ENCODE measurements at regions not wholly inside any gene's neighbourhood (a gene's known extent, or its start where the extent isn't known, plus 50 kb on each side); places are given as distances from the start of the nearest gene placed in this dataset.

DNA sequence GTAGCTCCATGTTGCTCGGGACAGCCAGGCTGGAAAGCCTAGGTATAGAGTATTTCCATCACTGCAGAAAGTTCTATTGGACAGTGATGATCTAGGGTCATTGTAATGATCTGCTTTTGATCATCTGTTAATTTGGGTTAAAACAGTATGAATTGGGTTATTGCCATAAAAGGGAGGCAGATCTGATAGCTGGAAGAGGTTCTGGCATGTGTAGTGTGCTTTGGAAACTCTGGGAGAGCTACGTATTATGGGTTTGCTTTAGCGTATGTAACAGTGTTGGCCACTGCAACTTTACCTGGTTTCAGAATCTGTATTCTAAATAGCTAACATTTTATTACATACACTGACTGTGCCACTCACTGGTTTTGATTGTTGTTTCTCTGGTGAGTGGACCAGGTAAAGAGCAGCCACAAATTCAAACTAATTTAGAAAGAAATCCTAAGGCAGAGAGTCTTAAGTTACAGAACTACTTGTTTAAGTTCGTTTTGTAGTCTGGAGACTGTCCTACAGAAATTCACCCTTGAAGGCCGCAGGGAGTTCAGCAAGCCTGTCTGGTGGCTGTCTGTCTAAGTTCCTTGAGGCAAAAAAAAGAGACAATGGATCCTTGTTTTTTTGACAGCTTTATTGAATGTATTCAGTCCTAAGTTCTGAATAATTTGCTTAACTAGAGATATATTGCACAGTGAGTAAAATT is 300.3 kb downstream of the PRL start:
- DNase-seq (ENCODE audit: low read depth in 2 of 2), result no peak

DNA sequence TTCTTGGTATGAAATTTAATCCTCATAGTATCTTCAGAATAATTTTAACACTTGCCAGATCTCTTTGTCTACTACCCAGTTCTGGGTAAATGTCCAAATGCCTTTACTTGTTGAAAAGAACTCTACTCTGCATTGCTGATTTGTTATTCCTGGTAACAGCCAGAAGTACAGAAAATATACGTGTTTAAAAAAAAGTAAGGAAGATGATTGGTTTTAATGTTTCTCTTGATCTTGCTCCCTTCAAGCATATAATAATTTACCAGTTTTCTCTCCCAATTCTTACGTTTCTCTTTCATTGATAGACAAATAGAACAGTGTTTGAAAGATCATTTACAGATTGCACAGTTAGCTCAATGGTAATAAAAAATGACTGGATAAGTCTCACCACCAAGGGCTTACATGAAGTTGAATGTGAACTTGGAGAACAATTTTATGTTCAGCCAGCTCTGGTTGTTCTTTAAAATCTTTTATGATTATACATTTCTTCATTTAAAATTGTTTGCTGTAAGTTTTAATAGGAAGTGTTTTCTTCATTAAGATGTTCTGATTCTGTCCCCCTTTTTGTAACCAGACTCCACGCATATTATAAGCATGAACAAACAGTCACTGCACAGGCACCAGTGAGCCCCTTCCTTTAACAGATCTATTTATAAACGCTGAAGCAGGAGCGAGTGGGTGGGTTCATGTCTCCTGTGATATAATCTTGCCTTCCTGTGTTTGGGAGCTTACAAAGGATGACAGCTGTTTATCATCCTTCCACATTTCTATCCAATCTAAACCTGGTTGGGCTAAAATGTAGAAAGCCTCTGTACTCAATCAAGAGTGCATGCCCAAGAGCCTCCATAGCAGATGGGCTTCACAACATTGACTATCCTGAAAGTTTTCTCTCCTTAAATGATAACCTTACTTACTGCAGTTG is 299.5 kb downstream of the PRL start:
- DNase-seq (ENCODE audit: low read depth in 2 of 2), result no peak

DNA sequence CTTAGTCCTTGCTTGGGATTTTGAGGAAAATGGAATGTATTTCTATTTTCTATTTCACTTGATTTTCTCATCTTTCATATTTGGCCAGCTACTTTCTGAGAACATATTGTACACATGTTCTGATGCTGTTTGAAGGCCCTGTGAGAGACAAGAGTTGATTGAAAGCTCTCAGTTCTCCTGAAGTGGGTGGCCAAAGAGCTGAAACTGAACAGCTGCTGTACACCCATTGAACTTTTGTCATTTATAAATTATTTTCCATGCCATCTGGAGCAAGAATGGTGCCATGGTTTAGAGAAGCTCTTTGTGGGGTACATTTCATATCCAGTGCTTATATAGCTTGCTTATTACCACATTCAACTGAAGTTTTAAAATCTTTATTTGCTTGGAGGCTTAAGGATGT is 298.3 kb downstream of the PRL start:
- DNase-seq (ENCODE audit: low read depth in 2 of 2), result no peak

DNA sequence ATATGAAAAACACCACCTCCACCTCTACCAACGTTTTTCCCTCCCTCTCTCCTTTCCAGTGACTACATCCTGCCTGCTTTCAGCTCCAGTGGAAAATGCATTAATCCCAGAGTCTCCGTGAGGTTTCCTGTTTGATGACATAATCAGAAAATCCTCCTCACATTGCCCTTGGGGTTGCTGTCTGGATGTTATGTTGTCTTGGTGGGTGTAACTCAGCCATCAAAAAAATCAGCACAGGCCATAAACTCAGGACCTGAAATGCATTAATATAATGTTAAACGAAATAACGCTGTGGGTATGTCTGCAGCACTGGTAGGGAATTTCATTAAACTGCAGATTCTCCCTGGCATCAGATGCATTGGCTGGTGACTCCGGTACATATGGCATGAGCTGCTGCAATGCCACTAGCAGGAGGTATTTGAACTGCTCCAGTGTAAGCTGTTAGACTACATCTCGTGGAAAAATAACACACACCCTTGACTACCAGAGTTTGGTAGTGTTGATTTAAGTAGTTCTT is 297.8 kb downstream of the PRL start:
- no peak for DNase-seq (ENCODE audit: low read depth in 2 of 2)

DNA sequence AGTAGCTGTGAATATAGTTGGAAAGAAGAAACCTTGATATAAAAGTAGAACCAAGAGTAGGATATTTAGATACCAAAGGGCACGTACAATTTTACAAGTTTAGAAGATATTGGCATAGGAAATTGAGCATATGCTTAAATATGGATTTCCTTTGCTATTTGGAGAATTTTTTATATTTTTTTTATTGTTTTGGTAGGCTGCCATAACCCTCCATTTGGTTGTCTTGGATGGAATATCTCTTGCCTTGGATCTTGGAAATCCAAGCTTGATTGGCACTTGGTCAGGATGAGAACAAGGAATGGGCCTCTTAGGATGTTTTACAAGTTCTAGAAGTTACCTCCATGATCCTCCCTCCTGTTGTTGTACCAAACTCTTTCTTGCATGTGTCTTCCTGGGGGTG is 297.1 kb downstream of the PRL start:
- DNase-seq (ENCODE audit: low read depth in 2 of 2), result no peak

DNA sequence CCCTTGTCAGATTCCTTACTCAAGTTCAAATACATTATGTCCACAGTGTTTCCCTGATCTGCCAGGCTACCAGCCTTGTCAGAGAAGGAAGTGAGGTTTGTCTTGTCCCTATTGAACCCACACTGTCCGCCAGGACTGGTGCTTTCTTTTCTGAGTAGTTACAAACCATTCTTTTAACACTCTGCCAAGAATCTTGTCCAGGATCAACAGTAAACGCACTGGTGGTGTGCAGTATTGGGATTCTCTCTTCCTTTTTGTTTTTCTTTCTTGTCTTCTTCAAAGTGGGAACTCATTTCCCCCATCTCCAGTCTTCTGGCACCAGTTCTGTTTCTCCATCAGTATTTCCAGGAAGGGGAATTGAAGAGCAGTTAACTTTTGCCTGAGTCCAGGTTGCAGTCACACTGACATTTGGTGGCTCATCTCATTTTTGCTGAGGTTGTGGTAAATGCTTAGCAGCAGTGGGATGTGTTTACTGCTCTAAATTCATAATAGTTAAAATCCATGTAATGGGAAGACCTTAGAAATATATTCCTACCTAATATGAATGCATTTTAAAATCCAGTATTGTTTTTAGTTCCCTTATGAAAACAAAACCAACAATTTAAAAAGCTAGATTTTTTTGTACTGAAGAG is 295.3 kb downstream of the PRL start:
- no peak for DNase-seq (ENCODE audit: low read depth in 2 of 2)

DNA sequence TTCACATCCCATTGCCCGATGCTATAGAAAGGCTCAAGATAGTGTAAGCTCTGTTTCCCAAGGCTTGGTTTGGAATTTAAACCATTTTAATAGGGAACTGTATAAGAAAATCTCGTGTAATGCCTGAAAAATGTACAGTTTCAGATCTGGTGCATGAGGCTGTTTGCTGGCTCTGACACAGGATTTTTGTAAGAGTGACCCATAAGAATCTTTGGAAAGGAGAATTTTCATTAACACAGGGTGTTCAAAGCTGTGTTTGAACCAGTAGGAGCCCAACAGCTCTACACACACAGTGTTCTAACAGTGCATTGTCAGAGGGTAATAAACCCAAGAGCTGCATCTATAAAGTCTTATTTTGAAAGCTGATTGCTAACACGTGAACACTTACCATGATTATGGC is 293.5 kb downstream of the PRL start:
- no peak for DNase-seq (ENCODE audit: low read depth in 2 of 2)

DNA sequence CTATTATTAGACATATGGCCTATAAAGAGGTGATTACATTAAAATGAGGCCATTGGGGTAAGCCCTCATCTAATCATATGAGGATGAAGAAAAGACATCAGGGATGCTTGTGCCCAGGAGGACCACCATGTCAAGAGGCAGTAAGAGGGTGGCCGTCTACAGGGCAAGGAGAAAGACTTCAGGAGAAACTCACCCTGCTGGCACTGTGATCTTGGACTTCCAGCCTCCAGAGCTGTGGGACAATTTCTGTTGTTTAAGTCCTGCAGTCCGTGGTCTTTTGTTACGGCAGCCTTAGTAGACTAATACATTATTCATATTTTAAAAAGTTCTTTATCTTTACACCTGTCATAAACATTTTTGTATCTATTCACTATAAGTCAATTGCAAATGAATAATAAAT is 290.0 kb downstream of the PRL start:
- no peak for DNase-seq (ENCODE audit: low read depth in 2 of 2)

DNA sequence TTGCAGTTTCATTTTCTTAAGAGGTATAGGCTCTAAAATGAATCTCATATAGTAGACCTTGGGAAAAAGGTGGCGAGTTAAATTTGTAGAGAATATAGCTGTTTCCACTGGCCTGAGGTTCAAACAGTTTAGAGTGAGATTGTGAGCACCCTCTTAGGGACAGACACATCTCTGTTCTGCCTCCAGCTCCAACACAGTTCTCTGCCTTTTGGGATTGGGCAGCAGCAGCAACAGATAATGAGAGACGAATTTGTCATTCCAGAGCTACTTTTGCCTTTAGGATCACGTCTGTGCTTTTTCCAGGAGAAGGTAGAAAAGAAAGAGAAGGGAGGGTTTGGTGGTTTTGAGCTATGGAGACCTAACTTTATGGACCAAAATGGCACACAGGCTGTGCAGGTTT is 289.4 kb downstream of the PRL start:
- no peak for DNase-seq (ENCODE audit: low read depth in 2 of 2)

DNA sequence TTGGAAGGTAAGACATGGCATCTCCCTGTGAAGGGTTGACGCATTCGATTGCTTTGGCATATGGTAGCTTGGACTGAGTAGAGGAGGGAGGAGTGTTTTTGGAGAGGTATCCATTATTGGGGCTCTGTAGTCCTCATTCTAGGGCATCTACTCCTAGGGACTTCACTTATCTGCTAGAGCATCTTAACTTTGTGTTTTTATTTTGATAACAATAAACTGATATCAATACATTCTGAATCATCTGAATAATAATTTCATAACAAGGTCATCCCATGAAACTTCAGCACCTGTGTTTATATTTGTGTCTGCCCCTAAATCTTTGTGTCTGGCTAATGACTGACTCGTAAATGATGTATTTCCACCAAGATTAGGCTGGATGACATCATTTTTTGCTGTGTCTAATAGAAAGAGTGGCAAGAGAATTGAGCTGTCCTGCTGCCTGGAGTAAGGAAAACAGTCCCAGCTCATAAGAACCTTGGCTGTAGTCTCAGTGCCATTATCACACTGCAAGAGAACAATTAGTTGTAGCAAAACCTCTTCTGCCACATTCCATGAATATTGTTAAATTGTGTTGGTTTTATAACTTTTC is 288.5 kb downstream of the PRL start:
- DNase-seq (ENCODE audit: low read depth in 2 of 2), result no peak

DNA sequence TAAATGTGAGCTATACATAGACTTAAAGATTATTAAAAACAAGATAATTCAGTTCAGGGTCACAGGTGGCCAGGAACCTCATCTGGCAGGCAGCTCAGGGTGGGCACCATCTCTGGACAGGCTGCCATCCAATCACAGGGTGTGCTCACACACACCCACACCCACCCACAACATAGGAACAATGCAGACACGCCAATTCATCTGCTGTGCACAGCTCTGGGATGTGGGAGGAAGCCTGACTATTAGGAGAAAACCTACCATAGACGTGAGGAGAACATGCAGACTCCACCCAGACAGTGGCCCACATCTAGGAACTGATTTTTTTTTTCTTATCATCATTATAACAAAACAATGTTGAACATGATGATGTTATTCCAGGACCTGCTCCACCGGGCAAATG is 286.7 kb downstream of the PRL start:
- DNase-seq (ENCODE audit: low read depth in 2 of 2), result no peak

DNA sequence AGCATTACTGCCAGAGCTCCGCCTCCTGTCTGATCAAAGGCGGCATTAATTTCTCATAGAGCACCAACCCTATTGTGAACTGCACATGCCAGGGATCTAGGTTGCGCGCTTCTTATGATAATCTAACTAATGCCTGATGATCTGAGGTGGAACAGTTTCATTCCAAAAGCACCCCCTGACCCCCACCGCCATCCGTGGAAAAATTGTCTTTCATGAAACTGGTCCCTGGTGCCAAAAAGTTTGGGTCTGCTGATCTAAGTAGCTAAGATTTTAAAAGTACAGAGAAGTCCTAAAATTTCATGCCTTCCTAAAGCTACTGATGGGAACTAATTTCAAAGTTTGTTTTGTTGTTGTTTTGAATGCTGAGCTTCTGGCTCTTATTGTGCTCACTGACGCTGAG is 281.6 kb downstream of the PRL start:
- no peak for DNase-seq (ENCODE audit: low read depth in 2 of 2)

DNA sequence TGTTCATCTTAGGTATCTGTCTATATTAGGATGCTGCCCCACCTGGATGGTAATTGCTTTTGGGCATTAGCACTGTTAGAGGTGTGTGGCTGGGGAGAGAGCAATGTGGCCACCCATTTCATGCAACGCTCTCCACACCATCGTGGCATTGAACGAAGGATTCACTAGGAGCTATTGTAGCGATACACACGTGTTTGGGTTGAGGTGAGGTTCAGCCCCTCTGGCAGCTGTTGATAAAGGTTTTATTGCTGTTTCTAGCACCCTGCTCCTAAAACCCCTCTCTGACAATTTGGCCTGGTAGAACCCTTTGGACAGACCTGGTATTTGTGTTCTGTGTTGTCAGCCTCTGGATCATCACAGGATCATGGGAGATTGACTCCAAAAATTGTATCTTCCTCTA is 280.9 kb downstream of the PRL start:
- DNase-seq (ENCODE audit: low read depth in 2 of 2), result no peak

DNA sequence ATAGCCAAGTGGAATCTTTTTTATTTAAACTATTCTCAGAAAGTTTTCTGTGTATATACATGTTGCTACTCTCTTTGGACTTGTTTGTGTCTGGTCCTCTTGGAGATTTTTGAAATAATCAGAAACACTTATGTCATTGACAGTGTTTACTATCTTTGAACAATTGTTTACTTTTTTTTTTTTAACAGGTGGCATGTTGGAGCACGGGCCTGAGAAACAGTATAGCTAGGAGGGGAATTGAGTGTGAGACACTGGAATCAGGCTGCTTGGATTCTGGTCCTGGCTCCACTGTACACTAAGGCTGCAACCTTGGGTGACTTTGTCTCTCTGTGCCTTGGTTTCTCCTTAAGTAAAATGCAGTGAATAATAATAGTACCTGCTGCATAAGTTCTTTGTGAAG is 279.6 kb downstream of the PRL start:
- DNase-seq (ENCODE audit: low read depth in 2 of 2), result no peak

DNA sequence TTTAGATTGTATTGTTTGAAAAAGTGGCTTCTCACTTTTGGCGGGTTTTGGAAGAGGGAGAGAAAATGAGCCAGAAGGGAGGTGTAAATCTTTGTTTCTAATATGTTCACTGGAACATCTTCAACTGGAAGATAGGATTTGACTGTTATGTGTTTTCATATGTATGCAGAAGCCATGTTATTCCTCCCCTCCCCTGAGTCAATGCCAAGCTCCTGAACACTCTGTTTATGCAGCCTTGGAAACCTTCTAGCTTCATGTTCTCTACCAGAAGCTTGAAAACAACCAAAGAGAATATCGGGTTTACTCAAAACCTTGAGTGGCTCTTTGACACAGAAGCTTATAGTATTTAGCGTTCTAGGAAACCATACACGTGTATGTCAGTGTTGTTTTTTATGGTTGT is 279.1 kb downstream of the PRL start:
- DNase-seq (ENCODE audit: low read depth in 2 of 2), result no peak

DNA sequence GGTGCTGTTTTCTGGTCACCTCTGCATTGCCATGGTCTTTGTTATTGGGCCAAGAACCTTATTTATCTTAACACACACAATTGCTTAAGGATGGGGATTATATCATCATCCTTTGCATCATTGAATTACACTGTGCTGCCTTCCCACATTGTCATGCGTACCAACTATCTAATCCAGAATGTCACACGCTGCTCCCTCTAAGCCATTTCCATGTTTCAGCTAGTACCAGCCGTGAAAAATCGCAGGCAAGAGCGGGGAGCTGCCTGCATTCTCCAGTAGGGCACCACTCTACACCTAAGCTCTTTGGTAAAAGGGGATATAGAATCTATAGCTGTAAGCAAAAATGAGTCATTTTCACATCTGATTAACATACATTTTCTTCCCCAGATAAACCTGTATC is 277.0 kb downstream of the PRL start:
- no peak for DNase-seq (ENCODE audit: low read depth in 2 of 2)

DNA sequence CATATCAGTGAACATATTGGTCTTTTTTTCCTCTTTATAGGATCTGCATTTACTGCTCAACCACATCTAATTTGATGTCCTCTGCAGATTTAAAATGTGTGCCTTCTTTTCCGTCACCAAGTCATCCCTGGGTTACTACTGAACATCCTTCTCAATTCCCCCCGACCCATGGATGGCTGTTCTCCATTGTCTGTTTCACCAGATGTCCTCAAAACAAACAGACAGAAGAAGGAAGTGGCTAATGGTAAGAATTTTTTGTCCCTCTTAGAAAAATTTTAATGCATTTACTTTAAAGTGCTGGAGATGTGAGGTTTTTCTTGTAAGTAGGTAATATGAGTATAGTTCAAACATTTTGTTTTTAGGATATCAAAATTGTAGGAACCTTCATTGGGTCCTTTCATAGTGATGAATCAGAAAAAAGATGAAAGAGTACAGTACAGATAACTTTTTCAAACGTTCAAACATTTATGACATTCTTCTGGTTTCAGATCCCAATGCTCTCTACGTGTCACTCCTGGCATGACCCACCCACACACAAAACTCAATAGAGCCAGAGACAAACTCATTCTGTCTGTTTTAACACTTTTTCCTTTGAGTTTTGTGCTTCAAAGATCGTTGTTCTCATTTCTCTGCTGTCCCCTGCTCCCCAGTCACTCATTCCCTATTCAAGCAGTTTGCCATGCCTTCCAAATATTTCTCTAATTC is 276.4 kb downstream of the PRL start:
- DNase-seq (ENCODE audit: low read depth in 2 of 2), result no peak

DNA sequence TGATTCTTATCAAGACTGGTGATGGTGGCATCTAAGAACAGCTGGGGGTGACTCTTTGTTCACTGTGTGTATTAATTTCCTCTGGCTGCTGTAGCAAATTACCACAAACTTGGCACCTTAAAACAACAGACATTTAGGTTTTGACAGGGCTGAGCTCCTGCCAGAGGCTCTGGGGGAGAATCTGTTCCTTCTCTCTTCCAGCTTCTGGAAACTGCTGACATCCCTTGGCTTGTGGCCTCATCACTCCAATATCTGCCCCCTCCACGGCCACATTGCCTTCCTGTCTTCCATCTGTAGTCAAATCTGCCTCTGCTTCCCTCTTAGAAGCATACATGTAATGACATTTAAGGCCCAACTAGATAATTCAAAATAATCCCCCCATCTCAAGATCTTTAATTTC is 274.9 kb downstream of the PRL start:
- no peak for DNase-seq (ENCODE audit: low read depth in 2 of 2)

DNA sequence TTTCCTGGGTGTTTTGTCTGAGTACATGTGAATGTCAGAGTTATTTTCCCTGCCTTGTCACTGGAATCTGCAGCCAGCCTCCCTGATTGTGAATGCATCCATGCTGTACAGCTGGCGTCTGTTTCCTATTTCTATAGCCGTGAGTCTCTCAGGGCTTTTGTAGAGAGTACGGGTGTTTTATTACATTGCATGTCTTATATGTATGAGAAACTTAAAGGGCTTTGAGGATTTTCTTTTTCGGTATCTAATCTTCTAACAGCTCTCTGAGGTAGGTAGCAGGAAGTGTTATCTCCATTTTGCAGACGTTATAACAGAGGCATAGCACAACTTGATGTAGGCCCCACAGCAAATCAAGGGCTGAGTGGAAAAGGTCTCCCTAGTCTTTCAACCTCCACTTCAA is 272.9 kb downstream of the PRL start:
- DNase-seq (ENCODE audit: low read depth in 2 of 2), result no peak

DNA sequence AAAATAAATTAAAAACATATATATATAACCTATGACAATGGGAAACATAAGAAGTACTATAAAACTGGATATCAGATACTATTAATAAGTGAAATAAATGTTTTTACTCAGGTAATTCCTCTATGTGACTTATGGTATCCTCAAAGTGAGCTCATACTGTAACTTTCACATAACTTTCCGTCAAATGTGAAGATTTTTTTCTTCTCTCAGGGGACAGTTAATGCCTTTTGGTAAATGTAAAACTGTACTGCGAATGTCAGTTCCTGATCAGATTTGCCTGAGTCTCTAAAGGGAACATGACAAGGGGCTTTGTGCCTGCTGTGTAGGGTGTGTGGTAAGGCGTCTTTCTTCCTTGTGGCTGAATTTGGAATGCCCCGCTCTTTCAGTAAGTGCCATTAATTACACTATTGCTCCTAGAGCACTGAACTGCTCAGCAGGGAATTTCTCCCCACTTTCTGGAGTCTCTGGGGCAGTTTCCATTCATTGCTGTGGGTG is 271.8 kb downstream of the PRL start:
- DNase-seq (ENCODE audit: low read depth in 2 of 2), result no peak

DNA sequence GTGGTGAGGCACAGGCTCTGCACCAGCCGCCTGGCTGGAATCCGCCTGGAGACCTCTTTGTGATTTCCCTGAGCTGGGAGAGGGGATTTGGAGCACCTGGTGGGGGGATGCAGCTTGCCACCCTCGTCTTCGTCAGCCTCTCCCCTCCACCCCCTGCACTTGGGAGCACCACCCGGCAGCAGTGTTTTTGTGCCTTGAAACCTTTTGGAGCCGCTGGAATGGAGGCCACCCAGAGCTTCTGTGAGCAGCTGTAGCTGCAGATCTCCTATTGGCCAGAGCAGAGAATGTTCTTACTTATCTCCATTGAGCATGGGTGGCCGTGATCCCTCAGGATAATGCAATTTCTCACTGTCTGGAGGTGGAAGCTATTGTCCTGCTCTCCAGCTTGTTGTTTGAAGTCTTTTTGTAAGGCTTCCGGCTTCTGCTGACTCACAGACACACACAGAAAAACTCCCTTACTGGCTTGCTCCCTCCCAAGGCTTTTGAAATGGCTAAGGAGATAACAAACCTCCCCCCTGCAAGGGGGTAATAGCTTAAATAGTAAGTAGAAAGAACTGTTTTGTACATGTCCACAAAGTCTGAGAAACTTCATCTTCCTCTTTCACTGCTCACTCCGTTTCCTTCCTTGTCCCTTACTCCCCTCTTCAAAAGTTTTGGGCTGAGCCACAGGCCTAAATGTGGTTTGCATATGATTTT is 271.2 kb downstream of the PRL start:
- DNase-seq (ENCODE audit: low read depth in 2 of 2), result no peak
